PFSK-1 (cell line): ENCODE measurements at regions not wholly inside any gene's neighbourhood (a gene's known extent, or its start where the extent isn't known, plus 50 kb on each side); places are given as distances from the start of the nearest gene placed in this dataset.

Experiments
- FOXP2 ChIP-seq: optimal IDR thresholded peaks from 2 replicates; pipeline ENCODE3; 2011; ENCODE audit warnings: borderline replicate concordance, control low read depth, inconsistent platforms; ENCODE audit not compliant: insufficient read depth; ENCODE audit errors: extremely low read length, extremely low read depth
- REST ChIP-seq, 2 experiments: IDR thresholded peaks; 2 replicates each; pipeline versions ENCODE4 v1.6.1 to v1.8.0; 2011 to 2012; ENCODE audit warnings: low read depth in 2 of 2, low read length in 2 of 2, control low read depth in 1 of 2, inconsistent platforms in 1 of 2, mild to moderate bottlenecking in 1 of 2, moderate library complexity in 1 of 2; ENCODE audit not compliant: insufficient read depth in 1 of 2
- SIN3A ChIP-seq: IDR thresholded peaks from 2 replicates; pipeline ENCODE4 v1.6.1; 2012; ENCODE audit warnings: mild to moderate bottlenecking, low read length, moderate library complexity, borderline replicate concordance; ENCODE audit not compliant: insufficient read depth

DNA sequence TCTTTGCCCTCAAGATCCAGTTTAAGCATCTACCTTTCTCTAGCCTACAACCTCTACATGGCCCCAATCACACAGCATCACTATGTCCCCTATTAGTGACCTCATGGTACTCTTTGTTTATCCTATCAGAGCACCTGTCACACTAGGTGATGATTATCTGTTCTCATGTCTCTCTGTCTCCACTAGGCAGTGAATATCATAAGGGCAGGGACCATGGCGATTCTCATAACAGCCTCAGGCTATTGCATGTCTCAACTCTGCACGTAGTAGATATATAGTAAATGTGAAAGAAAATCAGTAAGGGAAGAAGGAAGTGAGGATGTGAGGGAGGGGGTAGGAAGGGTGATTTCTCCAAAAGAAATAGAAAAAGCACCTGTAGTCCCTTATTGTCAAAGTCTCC is 311.0 kb downstream of the NSG2 start:
- TF ChIP-seq FOXP2 (no peak), SIN3A (no peak), REST (IDR thresholded peaks at IDR 0.05; ENCODE audit: insufficient read depth in 1 of 2, low read depth in 2 of 2, low read length in 2 of 2) (no peak)
